ENCODE measurements at regions not wholly inside any gene's neighbourhood (a gene's known extent, or its start where the extent isn't known, plus 50 kb on each side); places are given as distances from the start of the nearest gene placed in this dataset.

DNA sequence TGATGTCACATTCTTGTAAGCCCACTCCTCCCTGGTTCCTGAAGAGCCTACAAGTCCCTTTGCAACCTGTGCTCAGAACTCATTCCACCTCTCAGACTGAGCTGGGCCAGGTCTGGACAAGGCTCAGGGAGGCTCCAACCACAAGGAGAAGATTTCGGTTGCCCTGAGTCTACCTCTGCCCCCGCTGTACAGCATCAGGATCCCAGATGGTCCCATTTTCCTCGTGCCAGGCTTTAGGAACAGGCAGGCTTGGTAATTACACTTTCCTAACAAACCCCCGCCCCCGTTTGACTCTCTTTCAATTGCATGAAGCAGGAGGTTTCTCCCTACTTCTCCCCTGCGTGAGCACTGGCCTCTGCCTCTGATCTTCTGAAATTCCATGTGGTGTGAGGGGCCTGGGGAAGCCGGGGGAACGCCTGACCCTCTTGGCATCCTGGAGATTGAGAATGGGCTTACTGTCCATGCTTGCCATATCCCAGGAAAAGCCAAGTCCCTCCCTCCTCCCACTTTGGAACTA, 86.9 kb upstream of the CTNNA1 start:
- no peak for DNase-seq (ENCODE audit: low read depth in 4 of 4, low spot score in 2 of 4)

DNA sequence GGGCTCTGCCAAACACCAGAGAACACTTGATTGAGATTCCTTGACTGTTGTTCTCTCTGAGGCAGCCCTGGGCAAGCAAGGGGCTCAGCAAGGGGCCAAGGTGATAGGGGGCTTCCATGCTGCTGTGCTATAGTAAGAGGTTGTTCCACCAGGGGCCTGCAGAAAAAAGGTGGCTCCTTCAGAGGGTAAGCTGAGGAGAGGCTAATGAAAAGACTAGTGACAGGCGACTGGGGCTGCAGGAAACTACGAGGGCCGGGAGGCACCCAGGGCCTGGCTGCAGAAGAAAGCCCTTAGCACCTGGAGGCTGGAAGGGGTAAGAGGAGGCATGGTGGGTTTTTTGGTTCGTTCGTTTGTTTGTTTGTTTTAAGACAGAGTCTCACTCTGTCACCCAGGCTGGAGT, 88.0 kb upstream of the CTNNA1 start:
- no peak for DNase-seq (ENCODE audit: low read depth in 4 of 4, low spot score in 2 of 4)

DNA sequence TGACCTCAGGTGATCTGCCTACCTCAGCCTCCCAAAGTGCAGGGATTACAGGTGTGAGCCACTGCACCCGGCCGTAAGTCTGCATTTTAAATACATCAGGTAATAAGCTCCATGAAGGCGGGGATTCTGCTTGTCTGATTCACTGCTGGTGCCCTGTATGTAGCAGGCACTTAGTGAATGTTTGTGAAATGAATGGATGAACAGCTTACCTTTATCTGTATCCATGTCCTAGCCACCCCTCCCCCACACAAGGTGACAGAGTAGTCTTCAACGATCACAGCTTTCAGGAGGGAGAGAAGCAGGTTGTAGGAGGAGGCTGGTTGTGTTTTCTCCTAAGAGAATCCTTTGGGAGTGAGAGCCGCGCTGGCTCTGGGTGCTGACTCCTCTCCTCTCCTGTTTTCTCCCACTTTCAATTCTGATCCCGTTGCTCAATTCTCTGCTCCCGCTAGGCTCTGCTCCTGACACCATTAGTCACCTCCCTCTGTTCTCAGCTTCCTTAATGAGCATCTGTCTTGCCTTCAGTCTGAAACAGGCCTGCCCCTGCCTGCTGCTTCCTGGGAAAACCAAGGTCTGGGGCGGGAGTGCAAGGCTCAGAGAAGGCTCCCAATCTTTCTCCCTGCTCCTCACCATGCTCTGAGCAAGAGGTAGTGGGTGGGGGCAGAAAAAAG, 88.8 kb upstream of the CTNNA1 start:
- no peak for DNase-seq (ENCODE audit: low read depth in 4 of 4, low spot score in 2 of 4)

DNA sequence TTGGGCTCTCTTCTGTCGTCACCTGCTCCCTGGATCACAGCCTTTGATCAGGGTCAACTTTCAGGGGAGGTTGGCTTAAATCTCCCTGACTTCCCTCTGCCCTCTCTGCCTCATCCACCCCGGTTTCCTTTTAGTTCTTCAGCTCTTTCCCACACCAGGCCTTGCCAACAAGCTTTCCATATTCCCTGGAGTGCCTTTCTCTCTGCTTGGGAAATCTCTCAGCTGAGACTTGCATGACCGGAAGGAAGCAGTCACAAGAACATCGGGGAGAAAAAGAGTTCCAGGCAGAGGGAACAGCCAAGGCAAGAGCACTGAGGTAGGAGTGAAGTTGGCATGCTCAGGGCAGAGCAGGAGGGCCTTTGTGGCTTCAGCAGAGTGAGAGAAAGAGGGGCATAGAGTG, 88.4 kb upstream of the HSPA9 start:
- no peak for DNase-seq (ENCODE audit: low read depth in 4 of 4, low spot score in 2 of 4)

DNA sequence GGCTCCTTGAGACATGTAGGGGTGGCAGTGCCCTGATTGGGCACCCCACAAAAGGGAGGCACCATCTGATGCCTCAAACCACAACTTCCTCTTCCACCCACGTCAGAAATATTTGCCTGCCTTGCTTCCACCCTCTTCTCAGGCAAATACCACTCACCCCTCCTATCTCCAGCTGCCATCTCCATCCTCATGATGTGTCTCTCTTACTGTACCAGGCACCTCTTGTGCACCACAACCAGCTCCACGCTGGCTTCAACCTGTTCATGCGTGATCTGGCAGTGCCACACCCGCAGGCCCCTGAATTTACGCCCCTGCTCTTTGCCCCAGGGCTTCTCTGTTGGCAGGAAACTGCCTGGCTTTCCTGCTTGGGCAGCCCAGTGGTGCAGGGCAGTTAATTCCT, 87.8 kb upstream of the HSPA9 start:
- DNase-seq (ENCODE audit: low read depth in 4 of 4, low spot score in 2 of 4) = no peak

DNA sequence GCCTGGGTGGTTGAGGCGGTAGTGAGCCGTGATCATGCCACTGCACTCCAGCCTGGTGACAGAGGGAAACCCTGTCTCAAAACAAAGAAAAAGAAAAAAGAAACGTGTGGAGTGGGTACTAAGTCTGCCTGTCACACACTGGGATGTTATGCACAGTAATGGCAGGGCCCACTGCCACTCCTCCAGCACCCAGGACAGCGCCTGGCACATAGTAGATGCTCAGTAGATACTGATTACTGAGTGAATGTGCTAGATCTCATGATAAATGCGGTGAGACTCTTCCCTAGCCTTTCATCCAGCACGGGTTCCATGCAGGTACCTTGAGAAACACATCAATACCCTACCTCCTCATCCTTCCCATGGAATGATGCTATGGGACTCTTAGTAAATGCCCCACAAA, 87.4 kb upstream of the HSPA9 start:
- DNase-seq (ENCODE audit: low read depth in 4 of 4, low spot score in 2 of 4) = no peak

DNA sequence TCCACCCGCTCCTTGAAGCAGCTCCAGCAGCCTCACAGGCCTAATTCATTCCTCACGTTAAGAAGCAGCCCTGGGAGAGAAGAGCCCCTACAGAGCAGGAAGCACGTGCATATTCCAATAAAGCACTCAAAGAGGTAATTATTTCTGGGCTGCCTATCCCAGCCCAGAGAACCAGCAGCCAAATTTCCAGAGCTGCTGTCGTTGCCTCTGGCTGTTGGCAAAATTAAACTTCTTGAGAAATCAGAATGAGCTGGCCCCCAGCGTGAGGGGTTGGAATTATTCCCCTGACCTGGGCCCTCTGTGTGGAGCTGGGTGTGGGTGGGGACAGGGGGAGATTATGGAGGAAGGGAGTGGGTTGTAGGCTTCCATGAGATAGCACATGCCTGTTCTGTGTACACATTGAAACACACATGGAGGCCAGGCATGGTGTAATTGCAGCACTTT, 86.8 kb upstream of the HSPA9 start:
- DNase-seq (ENCODE audit: low read depth in 4 of 4, low spot score in 2 of 4) = no peak

DNA sequence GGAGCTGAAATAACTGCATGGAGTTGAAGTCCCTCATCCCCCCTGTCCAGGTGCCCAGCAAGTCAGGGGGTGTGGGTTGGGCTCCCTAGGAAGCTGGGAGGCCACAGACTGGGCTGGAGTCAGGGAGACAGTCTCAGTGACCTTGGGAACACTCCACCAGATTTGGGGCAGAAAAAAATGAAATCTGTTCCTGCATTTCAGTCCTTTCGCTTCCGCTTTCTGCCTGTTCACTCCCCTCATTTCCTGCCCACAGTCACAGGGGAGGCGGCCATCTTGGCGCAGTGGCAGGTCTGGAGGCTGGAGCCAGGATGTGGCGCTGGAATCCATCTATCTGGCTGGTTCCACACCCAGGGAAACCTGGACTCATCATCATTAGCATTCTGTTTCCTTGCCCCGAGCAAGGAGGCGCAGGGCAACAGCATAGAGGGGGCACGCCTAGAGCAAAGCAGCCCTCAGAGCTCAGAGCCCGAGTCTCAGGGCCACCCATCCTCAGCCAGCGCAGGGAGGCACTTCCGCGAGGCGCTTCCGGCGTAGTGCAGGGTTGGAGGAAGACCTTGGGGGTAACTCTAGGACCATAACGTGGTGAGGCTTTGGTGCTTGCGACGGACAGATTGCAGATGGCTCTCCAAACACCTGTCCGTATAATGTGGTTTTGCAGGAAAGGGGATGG, 86.2 kb upstream of the HSPA9 start:
- DNase-seq (ENCODE audit: low read depth in 4 of 4, low spot score in 2 of 4) = no peak

DNA sequence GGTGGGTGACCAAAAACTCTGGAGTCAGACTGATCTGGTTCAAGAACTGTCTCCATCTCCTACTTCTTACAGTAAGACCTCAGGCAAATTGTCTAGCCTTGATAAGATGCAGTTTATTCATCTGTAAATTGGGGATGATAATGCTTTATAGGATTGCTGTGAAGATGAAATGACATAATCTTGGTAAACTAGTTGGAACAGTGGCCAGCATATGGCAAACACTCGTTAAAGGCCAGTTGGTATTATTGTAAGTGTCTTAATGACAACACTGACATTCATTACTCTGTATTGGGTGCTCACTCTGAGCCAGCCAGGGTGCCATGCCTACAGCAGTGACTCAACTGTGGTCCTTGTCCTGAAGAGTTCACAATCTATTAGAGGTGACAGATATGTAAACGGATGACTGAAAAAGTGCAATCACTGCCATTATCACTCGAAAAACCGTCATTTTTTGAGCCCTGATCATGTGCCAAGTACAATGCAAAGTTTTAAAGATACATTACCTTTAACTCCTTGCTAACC, 84.9 kb upstream of the HSPA9 start:
- no peak for DNase-seq (ENCODE audit: low read depth in 4 of 4, low spot score in 2 of 4)

DNA sequence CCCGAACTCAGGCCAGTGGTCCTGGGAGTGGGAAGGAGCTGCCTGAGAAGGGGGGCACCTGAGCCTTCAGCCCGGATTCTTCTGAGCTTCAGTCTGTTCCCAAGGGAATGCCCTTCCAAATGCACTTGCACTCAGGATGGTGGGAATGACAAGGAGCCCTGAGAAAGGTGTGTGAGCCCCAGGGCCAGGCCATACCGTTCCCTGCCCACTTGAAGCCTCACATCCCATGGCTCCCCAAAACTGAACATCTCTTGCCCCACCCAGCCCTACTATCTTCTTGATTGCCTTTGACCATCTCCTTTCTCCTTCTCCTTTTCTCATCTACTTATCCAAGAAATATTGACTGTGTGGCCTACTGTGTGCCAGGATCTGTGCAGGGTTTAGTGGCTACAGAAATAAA, 84.4 kb upstream of the HSPA9 start:
- DNase-seq (ENCODE audit: low read depth in 4 of 4, low spot score in 2 of 4) = no peak

DNA sequence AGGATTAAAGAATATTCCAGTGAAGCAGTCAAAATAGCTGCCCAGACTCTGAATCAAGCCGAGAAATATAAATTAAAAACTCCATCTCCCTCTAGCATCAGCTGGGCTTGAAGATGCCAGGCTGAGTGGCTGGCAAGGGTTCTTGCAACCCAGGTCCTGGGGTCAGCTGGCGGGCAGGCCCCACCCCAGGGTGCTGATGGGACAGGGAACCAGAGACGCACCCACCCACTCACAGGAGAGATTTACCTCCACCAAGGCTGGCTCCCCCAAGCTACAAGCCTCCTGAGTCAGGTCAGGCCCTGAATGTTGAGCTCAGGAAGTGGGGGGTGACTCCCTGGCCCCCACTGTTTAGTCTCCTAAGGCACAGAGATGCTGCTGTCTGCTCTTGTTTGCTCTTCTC, 83.9 kb upstream of the HSPA9 start:
- DNase-seq (ENCODE audit: low read depth in 4 of 4, low spot score in 2 of 4) = no peak

DNA sequence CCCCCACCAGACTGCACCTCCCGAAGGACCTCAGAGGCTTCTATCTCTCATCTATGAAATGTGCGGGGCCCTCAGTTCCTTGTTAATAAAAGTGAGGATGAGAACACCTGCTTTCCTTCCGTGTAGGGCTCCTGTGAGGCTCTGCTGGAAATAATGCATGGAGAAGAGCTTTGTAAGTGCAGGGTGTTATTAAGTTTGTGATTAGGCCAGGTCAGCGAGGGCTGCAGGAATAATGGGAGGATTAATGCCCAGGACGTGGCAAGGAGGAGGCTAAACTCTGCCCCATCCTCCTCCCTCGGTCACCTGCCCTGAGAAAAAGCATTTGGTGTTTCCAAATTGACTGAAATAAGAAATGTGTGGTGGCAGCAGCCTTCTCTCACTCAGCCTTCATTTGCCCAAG, 83.5 kb upstream of the HSPA9 start:
- no peak for DNase-seq (ENCODE audit: low read depth in 4 of 4, low spot score in 2 of 4)

DNA sequence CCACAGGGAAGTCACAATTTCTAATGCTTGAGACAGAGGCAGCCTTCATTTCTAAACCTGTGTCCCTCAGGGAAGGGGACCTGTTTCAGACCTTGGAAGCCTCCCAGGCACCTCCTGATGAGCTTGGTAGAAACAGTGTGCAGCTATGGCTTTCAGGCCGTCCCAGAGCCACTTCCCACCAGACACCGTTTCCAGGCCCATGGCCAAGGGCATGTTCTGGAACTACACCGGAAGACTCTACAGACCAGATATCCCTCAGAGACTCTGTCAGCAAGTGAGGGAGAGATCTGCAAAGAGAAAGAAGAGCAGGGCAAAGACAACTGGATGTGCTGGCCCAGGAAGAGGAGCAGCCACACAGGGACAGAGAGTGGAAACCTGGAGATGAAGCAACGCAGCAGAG, 82.2 kb upstream of the HSPA9 start:
- no peak for DNase-seq (ENCODE audit: low read depth in 4 of 4, low spot score in 2 of 4)

DNA sequence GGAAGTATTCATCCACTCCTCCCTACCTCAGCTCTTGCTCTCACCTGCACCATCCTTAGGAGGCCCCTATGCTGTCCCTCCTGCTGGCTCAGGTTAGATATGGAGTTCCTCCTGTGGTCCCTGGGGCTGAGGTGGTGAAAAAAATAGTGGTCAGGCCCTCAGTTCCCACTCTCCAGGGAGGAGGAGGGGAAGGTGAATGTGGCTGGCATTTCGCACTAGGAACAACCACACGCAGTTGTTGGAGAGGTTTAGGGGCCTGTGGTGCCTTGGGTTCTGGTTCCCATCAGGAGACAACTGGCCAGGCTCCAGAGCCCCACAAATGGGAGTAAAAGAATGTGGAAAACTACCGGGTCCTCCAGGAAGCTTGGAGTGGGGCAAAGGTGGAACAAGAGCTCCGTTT, 81.7 kb upstream of the HSPA9 start:
- no peak for DNase-seq (ENCODE audit: low read depth in 4 of 4, low spot score in 2 of 4)

DNA sequence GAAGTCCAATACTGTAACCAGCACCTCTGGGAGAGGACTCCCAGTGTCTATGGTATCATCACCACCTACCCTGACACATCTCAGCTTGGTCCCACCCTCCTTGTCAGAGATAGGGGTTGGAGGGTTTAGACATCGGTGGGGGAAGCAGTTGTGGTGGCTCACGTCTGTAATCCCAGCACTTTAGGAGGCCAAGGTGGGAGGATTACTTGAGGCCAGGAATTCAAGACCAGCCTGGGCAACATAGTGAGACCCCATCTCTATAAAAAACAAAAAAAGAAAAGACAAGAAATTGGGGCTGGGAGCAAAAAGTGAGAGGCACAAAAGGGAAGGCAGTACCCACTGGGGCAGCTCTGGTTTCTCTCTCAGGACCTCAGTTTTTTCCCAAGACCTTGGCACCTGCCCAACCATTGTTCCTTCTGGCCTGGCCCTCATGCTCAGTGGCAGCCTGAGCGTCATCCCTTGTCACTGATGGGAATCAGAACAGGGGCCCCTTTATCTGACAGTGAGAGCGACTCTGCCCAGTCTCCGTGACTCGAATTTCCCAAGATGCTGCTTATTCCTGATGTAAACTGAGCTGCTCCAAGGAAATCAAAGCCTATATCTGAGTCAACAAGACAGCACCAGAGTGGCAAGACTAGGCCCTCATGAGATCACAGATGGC, 80.5 kb upstream of the HSPA9 start:
- DNase-seq (ENCODE audit: low read depth in 4 of 4, low spot score in 2 of 4) = no peak

DNA sequence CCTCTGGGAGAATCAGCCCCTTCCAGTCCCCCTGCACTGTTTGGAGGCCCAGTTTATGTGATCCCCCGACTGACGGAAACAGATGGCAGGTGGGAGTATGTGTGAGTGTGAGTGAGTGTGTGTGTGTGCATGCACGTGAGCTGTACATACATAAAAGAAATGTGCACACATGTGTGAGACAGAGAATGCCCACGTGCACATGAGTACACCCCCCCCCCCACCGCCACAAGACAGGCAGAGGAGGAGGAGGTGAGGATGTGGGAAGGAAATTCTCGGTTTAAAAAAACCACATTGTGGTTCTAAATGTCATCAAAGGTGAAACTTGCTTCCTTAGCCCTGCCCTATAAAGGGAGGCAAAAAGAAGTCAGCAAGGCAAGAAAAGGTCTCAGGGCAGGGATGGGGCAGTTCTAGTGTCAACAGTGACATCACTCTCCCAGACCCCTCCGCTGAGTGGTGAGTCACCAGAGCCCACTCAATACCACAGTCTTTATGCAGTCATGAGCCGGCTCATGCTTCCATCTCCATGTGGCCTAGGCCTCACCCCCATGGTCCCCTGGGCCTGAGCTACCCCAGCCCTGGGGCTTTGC, 79.2 kb upstream of the HSPA9 start:
- no peak for DNase-seq (ENCODE audit: low read depth in 4 of 4, low spot score in 2 of 4)

DNA sequence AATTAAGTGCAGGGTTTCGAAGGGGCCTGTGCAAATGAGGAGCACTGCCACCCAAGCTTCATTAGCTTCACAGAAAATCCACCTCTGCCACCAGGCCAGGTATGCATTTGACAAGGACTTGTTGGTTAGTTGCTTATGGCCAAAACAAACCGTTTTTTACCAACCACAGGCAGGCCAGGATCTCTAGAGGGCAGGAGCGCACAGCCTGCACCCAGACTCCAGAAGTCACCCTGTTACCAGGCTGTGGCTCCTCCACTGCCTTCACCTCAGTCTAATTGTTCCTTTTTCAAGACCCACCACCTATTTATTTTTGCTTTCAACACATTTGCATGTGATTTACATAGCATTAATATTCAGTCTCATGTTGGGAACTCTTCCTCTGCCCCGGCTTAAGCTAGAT, 78.3 kb upstream of the HSPA9 start:
- DNase-seq (ENCODE audit: low read depth in 4 of 4, low spot score in 2 of 4) = no peak

DNA sequence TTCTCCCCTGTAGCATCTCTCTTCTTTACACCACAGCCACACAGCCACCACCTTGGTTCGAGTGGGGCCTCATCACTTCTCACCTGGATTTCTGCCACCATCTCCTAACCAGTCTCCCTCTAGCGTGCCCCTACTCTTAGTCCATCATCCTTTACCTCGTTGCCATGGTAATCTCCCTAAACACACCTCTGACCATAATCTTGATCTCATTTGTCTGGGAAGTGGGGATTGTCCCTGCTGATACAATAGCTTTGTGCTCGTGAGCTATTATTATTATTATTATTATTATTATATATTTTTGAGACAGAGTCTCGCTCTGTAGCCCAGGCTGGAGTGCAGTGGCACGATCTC, 76.5 kb upstream of the HSPA9 start:
- DNase-seq (ENCODE audit: low read depth in 4 of 4, low spot score in 2 of 4) = no peak

DNA sequence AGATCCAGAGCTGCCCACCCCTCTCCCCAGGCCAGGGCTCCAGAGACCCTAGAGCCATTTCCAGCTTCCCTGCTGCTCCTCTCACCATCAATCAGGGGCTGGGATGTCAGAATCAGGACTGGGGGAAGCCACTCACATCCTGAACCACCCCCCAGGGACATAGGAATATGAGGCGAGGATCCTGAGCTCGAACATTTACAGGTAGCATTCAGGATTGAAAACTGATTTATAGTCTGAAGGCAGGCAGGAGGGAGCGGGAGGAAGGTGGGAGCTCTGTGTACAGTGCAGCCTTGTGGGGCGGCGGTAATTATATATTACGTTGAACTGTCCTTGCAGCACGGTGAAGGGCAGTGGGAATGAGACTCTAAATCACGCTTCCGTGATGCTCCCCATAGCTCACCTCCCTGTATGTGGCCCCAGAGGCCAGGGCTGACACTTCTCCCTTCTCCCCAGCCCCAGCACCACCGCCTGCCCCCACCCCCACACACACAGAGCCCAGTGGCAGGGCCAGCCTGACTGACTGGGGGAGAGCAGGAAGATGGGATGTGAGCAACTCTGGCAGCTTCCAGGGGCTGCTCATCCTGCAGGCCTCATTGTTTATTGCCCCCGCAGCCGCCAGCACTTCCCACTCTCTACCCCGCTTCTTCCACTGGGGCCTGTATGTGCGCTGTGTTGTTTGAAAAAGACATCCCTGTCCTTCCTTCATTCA, 76.0 kb upstream of the HSPA9 start:
- DNase-seq (ENCODE audit: low read depth in 4 of 4, low spot score in 2 of 4) = no peak

DNA sequence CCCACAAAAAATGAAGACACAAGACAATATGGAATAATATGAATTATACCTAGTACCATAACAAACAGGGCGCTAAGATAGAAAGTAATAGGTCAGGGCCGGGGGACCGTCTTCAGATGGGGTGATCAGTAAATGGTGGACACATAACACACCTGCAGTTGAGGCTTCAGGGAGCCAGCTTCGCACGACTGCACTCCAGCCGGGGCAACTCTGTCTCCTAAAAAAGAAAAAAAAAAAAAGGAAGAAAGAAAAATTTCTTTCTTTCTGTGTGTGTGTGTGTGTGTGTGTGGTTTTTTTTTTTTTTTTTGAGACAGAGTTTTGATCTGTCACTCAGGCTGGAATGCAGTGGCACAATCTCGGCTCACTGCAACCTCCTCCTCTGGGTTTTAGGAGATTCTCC, 75.0 kb upstream of the HSPA9 start:
- no peak for DNase-seq (ENCODE audit: low read depth in 4 of 4, low spot score in 2 of 4)

DNA sequence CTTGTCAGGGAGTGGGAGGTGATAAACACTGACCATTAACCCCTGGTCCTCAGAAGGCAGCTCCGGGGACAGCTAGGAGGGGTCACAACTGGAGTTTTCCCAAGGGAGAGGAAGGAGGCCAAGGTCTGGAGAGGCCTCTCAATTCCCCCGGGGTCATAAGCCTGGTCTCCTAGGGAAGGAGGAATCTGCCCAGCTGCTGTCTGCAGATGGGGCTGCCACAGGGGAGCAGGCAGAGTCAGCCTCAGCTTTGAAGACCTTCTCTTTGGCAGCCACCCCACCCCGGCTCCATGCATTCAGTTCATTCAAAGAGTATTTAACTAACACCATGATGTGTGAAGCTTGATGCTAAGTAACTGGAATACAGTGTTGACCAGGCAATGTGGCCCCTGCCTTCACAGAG, 74.6 kb upstream of the HSPA9 start:
- no peak for DNase-seq (ENCODE audit: low read depth in 4 of 4, low spot score in 2 of 4)
